Prostate gland (tissue), 2 donors: ENCODE measurements at regions not wholly inside any gene's neighbourhood (a gene's known extent, or its start where the extent isn't known, plus 50 kb on each side); places are given as distances from the start of the nearest gene placed in this dataset.

ENCODE experiments used
- DNase-seq: peaks from one replicate; pipeline ENCODE4 v3.0.0-alpha.2; 2019; ENCODE audit warnings: low spot score
- H3K27ac ChIP-seq, 2 donors: fragments of 200-600 bp; sonication (generic); 2 replicates each; pipeline ENCODE4 v1.5.1; 2017 to 2019
- H3K27me3 ChIP-seq: fragments of 200-600 bp; sonication (generic); replicated peaks from 2 replicates; pipeline ENCODE4 v1.5.1; 2019; ENCODE audit not compliant: insufficient read depth
- H3K36me3 ChIP-seq, 2 donors: fragments of 200-600 bp; sonication (generic); 1 replicate in 1 of 2; 2 replicates in 1 of 2; pipeline versions ENCODE4 v1.5.1 to v1.8.1; 2017 to 2019
- H3K4me1 ChIP-seq: fragments of 200-600 bp; sonication (generic); replicated peaks from 2 replicates; pipeline ENCODE4 v1.5.1; 2019
- H3K4me3 ChIP-seq, 2 donors: fragments of 200-600 bp; sonication (generic); 2 replicates each; pipeline ENCODE4 v1.5.1; 2017 to 2019
- H3K9me3 ChIP-seq: fragments of 200-600 bp; sonication (generic); 2 replicates; pipeline ENCODE4 v1.5.1; 2017
- CTCF ChIP-seq, 4 experiments: fragments of 200-600 bp in 2 of 4; fragments of 450-650 bp in 2 of 4; sonication (generic) in 2 of 4; IDR thresholded peaks; 1 replicate in 3 of 4; 2 replicates in 1 of 4; pipeline ENCODE4 v1.5.1; 2016 to 2019; ENCODE audit warnings: antibody characterized with exemption in 4 of 4, mild to moderate bottlenecking in 2 of 4, moderate library complexity in 2 of 4
- POLR2A ChIP-seq: fragments of 450-650 bp; IDR thresholded peaks from one replicate; pipeline ENCODE4 v1.6.1; 2016; ENCODE audit warnings: antibody characterized with exemption, mild to moderate bottlenecking
- POLR2AphosphoS5 ChIP-seq: sonication (generic); formaldehyde crosslinking; IDR thresholded peaks from one replicate; pipeline ENCODE4 v1.6.1; 2017; ENCODE audit warnings: antibody characterized with exemption
- WGBS: methylation state at CpG from one replicate; pipeline ENCODE4 v1.1.5; 2018; 5-methylcytosine and 5-hydroxymethylcytosine counted together
- intact Hi-C: fragments of 100-400 bp; cut with DNase I; formaldehyde crosslinking; loops from one replicate; pipeline ENCODE4 v1.14.2; 2022

- DNase-seq = no peak
- H3K27me3 ChIP-seq = no peaks in the 10 kb centered on the region
- no peaks in the 10 kb centered on the region for H3K9me3 ChIP-seq
- no peaks in the 10 kb centered on the region for H3K36me3 ChIP-seq
- no peak overlapping the region for H3K27ac ChIP-seq
- intact Hi-C loops = no loop called here
- 35% methylated on average over 3 of the region's 3 CpGs for WGBS
- no peak overlapping the region for H3K4me3 ChIP-seq
- no peak for TF ChIP-seq POLR2AphosphoS5
- no peaks in the 10 kb centered on the region for H3K4me1 ChIP-seq
Observed at GRCh38 chr11:105202844-105203548, 63.4 kb upstream of the CARD18 start.

- H3K27ac ChIP-seq = no peak overlapping the region
- no peaks in the 10 kb centered on the region for H3K27me3 ChIP-seq
- H3K36me3 ChIP-seq = no peaks in the 10 kb centered on the region
- intact Hi-C loops = no loop called here
- 53% methylated on average over 4 of the region's 4 CpGs for WGBS
- DNase-seq = no peak
- H3K9me3 ChIP-seq = no peaks in the 10 kb centered on the region
- H3K4me1 ChIP-seq = no peaks in the 10 kb centered on the region
- no peak overlapping the region for H3K4me3 ChIP-seq
- no peak for TF ChIP-seq POLR2A
- TF ChIP-seq CTCF (IDR thresholded peaks at IDR 0.05) = no peak
- TF ChIP-seq POLR2AphosphoS5 = no peak
Observed at GRCh38 chr11:105202422-105202821, 62.9 kb upstream of the CARD18 start.

GRCh38 chr11:105201166-105201565 is 61.6 kb upstream of the CARD18 start:
- Histone ChIP-seq H3K4me3 (no peak overlapping the region), H3K4me1 (no peaks in the 10 kb centered on the region), H3K36me3 (no peaks in the 10 kb centered on the region), H3K27me3 (no peaks in the 10 kb centered on the region), H3K27ac (no peak overlapping the region), H3K9me3 (no peaks in the 10 kb centered on the region)
- intact Hi-C loops = no loop called here
- WGBS = 77% methylated on average over 5 of the region's 5 CpGs
- TF ChIP-seq POLR2A = no peak
- no peak for TF ChIP-seq POLR2AphosphoS5
- no peak for TF ChIP-seq CTCF (IDR thresholded peaks at IDR 0.05)
- no peak for DNase-seq

GRCh38 chr11:105197071-105197815 is 57.7 kb upstream of the CARD18 start:
- no peak overlapping the region for H3K4me3 ChIP-seq
- no peaks in the 10 kb centered on the region for H3K36me3 ChIP-seq
- no peaks in the 10 kb centered on the region for H3K4me1 ChIP-seq
- intact Hi-C loops = no loop called here
- no peaks in the 10 kb centered on the region for H3K27me3 ChIP-seq
- WGBS = 76% methylated on average over 6 of the region's 6 CpGs
- no peaks in the 10 kb centered on the region for H3K9me3 ChIP-seq
- no peak overlapping the region for H3K27ac ChIP-seq
- TF ChIP-seq POLR2A (no peak), CTCF (IDR thresholded peaks at IDR 0.05) (no peak), POLR2AphosphoS5 (no peak)
- DNase-seq = no peak

GRCh38 chr11:105193260-105193659 is 53.7 kb upstream of the CARD18 start:
- Histone ChIP-seq H3K27ac (no peak overlapping the region), H3K4me1 (no peaks in the 10 kb centered on the region), H3K27me3 (no peaks in the 10 kb centered on the region), H3K36me3 (no peaks in the 10 kb centered on the region), H3K4me3 (no peak overlapping the region), H3K9me3 (no peaks in the 10 kb centered on the region)
- TF ChIP-seq CTCF (IDR thresholded peaks at IDR 0.05) (no peak), POLR2A (no peak), POLR2AphosphoS5 (no peak)
- intact Hi-C loops = no loop called here
- 96% methylated on average over 2 of the region's 2 CpGs for WGBS
- no peak for DNase-seq
